GM12864 (cell line): ENCODE measurements at regions not wholly inside any gene's neighbourhood (a gene's known extent, or its start where the extent isn't known, plus 50 kb on each side); places are given as distances from the start of the nearest gene placed in this dataset.

Experiments
- DNase-seq: peaks from one replicate; pipeline ENCODE4 v3.0.0-alpha.2; 2011; ENCODE audit warnings: low read depth
- H3K4me3 ChIP-seq: 2 replicates; pipeline ENCODE4 v1.5.1; 2011; ENCODE audit warnings: mild to moderate bottlenecking, low read depth, low read length, control low read depth
- TF ChIP-seq, protein P1 (sequence below): IDR thresholded peaks from 2 replicates; pipeline ENCODE4 v1.5.1; 2011; ENCODE audit warnings: low read depth, mild to moderate bottlenecking, moderate library complexity, low read length, control low read depth, inconsistent platforms; ENCODE audit errors: missing control alignments

DNA sequence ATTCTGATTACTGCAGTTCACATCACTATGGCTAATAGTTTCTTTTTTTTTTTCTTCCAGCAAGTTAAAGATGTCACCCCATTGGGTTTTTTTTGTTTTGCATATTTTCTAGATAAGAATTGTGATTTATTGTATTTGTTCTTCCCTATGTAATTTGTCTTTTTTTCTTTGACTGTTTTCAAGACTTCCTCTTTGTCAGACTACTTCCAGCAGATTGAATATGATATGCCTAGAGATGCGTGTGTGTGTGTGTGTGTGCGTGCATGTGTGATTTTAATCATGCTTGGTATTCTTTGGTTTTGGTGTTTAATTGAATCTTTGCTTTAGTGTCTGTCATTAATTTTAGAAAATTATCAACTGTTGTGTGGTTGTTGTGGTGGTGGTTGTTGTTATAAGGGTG is 166.7 kb upstream of the SLC39A10 start:
- TF ChIP-seq, protein P1, sequence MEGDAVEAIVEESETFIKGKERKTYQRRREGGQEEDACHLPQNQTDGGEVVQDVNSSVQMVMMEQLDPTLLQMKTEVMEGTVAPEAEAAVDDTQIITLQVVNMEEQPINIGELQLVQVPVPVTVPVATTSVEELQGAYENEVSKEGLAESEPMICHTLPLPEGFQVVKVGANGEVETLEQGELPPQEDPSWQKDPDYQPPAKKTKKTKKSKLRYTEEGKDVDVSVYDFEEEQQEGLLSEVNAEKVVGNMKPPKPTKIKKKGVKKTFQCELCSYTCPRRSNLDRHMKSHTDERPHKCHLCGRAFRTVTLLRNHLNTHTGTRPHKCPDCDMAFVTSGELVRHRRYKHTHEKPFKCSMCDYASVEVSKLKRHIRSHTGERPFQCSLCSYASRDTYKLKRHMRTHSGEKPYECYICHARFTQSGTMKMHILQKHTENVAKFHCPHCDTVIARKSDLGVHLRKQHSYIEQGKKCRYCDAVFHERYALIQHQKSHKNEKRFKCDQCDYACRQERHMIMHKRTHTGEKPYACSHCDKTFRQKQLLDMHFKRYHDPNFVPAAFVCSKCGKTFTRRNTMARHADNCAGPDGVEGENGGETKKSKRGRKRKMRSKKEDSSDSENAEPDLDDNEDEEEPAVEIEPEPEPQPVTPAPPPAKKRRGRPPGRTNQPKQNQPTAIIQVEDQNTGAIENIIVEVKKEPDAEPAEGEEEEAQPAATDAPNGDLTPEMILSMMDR, result no peak
- DNase-seq, result no peak
- no peak overlapping the region for H3K4me3 ChIP-seq

GRCh38 chr2:195489101-195489500 is 167.9 kb upstream of the SLC39A10 start:
- no peak overlapping the region for H3K4me3 ChIP-seq
- TF ChIP-seq, protein P1, result no peak
- DNase-seq, result no peak

- DNase-seq, result no peak
- H3K4me3 ChIP-seq, result no peak overlapping the region
- TF ChIP-seq, protein P1, result no peak
Observed at GRCh38 chr2:195488567-195488966, 168.5 kb upstream of the SLC39A10 start.

- no peak overlapping the region for H3K4me3 ChIP-seq
- DNase-seq, result no peak
- TF ChIP-seq, protein P1, result no peak
Observed at GRCh38 chr2:195486987-195487644, 169.9 kb upstream of the SLC39A10 start.

GRCh38 chr2:195486520-195486919 is 170.5 kb upstream of the SLC39A10 start:
- no peak overlapping the region for H3K4me3 ChIP-seq
- DNase-seq, result no peak
- TF ChIP-seq, protein P1, result no peak

- TF ChIP-seq, protein P1, result no peak
- no peak overlapping the region for H3K4me3 ChIP-seq
- DNase-seq, result no peak
Observed at GRCh38 chr2:195482010-195482409, 175.0 kb upstream of the SLC39A10 start.

DNA sequence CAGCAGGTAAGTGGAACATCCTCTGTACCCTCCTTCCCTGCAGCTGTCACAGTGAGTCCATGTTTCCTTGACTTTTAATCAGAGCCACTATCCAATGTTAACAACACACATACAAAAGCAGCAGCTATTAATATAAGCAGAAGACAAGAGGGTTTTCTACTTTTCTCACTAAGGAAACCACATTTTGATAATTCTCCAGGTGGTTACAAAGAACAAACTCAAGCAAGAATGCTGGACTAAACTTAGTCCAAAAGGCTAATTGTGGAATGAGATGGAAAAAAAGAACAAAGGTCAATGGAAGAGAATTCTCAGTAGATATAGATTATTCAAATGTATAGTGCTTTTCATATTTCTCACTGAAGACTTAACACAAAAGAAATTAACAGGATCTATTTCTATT is 176.9 kb upstream of the SLC39A10 start:
- no peak for DNase-seq
- TF ChIP-seq, protein P1, result no peak
- no peak overlapping the region for H3K4me3 ChIP-seq
